ENCODE measurements at regions not wholly inside any gene's neighbourhood (a gene's known extent, or its start where the extent isn't known, plus 50 kb on each side); places are given as distances from the start of the nearest gene placed in this dataset.

- no peak for DNase-seq (ENCODE audit: low read depth)
These were observed 59.5 kb downstream of the ZIC5 start for GRCh38 chr13:99911965-99912566.

DNA sequence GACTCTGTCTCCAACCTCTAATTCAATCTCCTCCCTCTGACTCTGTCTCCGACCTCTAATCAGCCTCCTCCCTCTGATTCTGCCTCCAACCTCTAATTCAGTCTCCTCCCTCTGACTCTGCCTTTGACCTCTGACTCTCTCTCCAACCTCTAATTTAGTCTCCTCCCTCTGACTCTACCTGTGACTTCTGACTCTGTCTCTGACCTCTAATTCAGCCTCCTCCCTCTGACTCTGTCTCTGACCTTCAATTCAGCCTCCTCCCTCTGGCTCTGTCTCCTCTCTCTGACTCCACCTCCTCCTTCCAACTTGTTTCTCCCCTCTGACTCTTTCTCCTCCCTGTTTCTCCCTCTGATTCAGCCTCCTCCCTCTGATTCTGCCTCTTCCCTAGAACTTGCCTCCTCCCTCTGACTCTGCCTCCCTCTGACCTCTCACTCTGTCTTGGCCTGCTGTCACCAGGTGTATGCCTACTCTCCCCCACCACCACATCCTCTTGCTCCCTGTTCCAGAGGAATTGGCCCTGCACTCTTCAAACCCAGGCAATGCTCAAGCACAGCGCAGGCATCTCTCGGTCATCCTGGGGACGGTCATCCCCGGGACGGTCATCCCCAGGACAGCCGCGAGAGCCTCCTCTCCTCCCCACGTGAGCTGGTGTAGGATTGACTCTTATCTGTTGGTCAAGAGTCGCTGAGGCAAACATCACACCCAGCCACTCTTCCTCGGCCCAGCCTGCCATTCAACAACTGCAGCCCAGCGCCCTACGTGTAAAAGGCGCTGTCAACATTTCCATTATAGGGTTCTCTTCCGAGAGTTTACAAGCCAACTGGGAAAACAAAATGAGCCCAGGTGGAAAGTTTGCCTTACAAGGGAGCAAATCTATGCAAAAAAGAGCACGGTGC is 60.2 kb downstream of the ZIC5 start:
- no peak for DNase-seq (ENCODE audit: low read depth)

DNA sequence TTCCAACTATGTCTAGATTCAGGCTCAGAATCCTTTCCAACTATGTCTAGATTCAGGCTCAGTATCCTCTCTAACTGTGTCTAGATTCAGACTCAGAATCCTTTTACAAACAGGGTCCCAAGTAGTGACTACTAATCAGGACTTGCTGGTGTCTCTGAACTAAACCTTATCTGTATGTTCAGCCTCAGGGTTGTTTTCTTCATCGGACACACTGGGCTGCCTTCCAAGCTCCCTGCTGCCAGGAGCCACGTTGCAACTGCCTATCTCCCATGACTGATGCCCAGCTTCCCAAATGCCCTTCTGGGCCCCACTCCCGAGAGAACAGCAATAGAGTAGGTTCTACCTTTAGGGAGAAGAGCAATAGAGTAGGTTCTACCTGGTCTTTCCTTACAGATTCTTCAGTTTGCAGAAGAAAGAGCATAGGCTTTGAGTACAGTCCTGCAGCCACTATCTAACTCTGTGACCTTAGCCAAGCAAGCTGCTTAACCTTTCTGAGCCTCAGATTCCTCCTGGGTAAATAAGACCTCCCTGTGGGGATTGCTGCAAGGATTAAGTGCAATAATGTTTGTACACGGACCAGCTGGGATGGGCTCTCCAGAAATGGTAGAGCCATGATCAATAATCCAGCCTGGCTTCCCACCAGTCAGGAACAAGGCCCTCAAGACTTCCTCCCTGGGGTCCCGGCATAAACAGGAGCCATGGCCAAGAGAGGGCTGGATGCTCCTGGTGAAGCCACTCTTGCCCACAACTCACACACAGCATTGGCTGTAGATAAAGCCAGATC is 61.5 kb downstream of the ZIC5 start:
- DNase-seq (ENCODE audit: low read depth) = no peak

DNA sequence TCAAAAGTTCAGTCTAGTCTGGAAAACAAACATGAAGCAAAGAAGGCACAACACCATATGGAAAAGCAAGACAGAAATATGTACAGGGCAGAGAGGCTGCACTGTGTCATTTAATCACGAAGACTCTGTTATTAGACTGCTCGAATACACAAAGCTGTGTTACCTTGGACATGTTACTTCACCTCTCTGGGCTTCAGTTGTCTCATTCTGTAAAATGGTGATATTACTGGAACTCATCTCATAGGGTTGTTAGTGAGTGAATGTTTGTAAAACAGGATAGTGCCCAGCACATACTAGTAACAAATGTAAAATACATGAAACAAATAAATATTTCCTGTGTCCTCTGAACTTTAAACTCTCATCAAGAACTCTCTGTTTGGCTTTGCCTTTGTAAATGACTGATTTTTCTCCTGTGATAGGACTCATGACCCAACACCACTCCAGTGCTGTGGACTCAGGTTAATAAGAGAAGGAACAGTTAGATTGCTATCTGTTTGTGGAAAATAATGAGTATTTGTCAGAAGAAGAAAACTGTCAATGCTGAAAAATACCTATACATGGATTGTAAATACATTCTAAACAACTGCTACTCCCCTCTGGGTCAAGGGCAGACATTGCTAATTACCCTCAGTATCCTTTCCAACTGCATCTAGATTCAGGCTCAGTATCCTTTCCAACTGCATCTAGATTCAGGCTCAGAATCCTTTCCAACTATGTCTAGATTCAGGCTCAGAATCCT is 62.3 kb downstream of the ZIC5 start:
- DNase-seq (ENCODE audit: low read depth) = no peak

GRCh38 chr13:99908140-99908803 is 63.3 kb downstream of the ZIC5 start:
- no peak for DNase-seq (ENCODE audit: low read depth)

- no peak for DNase-seq (ENCODE audit: low read depth)
These were observed 63.9 kb downstream of the ZIC5 start for GRCh38 chr13:99907627-99908026.

- no peak for DNase-seq (ENCODE audit: low read depth)
These were observed 64.5 kb downstream of the ZIC5 start for GRCh38 chr13:99907038-99907437.

DNA sequence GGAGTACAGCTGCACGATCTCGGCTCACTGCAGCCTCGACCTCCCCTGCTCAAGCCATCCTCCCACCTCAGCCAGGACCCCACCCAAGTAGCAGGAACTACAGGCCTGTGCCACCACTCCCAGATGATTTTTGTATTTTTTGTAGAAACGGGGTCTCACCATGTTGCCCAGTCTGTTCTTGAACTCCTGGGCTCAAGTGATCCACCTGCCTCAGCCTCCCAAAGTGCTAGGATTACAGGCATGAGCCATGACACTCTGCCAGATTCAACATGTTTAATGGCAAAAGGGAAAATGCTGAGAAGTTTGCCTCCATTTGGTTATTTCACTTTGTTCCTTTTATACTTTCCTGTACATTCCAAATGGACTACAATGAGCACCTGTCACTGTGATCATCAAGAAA is 65.8 kb downstream of the ZIC5 start:
- no peak for DNase-seq (ENCODE audit: low read depth)

GRCh38 chr13:99905224-99905623 is 66.3 kb downstream of the ZIC5 start:
- DNase-seq (ENCODE audit: low read depth) = no peak

DNA sequence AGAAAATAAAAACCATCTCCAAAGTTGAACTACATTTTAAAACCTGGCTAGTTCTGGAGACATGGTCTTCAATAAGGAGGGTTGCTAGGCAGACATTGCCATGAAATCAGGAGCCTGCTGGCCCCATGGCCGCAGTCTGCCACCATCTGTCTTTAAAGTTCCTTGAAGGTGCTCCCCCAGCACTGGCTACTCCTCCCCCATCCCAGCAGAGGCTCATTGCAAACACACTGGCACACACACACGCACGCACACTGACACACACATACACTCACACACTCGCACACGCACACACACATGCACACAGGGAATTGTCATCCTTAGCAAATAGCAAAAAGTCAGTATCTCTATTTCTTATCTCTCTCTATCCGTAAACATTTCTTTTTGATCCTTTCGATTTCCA is 68.4 kb downstream of the ZIC5 start:
- no peak for DNase-seq (ENCODE audit: low read depth)

DNA sequence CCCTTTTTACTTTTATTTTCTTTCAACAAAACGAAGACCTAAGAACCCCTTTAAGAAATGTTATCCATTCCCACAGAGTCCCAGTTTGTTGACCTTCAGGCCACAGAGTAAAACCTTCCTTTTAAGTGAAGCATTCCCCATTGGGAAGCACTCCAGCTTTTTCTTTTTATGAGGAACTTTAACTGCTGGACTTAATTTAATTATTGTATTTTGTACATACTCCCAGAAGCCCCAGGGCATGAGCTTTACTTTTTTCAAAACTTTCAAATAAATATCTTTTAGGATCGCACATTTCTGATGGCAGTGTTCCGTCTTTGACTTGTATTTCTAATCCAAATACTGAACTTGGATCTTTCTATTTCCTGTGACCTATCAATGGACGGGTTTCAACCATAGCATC is 68.9 kb downstream of the ZIC5 start:
- DNase-seq (ENCODE audit: low read depth) = no peak

- no peak for DNase-seq (ENCODE audit: low read depth)
These were observed 70.6 kb downstream of the ZIC5 start for GRCh38 chr13:99900960-99901359.

GRCh38 chr13:99898421-99898820 is 73.1 kb downstream of the ZIC5 start:
- no peak for DNase-seq (ENCODE audit: low read depth)

- DNase-seq (ENCODE audit: low read depth) = no peak
These were observed 74.5 kb downstream of the ZIC5 start for GRCh38 chr13:99897076-99897440.

- DNase-seq (ENCODE audit: low read depth) = no peak
These were observed 75.0 kb downstream of the ZIC5 start for GRCh38 chr13:99896369-99897075.

- DNase-seq (ENCODE audit: low read depth) = no peak
These were observed 75.9 kb downstream of the ZIC5 start for GRCh38 chr13:99895444-99896368.

GRCh38 chr13:99894840-99895443 is 76.6 kb downstream of the ZIC5 start:
- DNase-seq (ENCODE audit: low read depth) = no peak

GRCh38 chr13:99894105-99894839 is 77.3 kb downstream of the ZIC5 start:
- no peak for DNase-seq (ENCODE audit: low read depth)

DNA sequence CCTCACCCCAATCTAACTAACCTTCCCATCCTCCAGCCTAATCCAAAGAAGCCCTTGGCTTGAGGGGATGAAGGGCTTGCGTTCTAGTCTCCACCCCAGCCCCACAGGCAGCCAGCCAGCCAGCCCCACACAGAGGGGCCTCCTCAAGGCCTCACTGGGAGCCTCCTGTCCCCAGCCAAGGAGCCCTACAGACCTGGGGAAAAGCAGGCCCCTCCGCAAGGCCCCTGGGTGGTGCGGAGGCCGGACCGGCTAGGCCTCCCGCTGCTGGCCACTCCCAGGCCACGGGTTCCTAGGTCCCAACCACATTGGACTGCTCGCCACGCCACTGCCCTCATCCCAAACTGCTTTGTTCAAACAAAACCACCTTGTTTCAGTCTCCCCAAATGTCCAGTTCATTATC is 78.0 kb downstream of the ZIC5 start:
- no peak for DNase-seq (ENCODE audit: low read depth)
